Muscle of arm (tissue), 1 donor: ENCODE measurements at regions not wholly inside any gene's neighbourhood (a gene's known extent, or its start where the extent isn't known, plus 50 kb on each side); places are given as distances from the start of the nearest gene placed in this dataset.

Experiments used
- DNase-seq: peaks from one replicate; pipeline ENCODE4 v3.0.0-alpha.2; 2013

- DNase-seq: no peak
Observed at GRCh38 chr3:8357859-8358258, 143.8 kb upstream of the LMCD1 start.

GRCh38 chr3:8359133-8359532, 142.5 kb upstream of the LMCD1 start:
- DNase-seq: no peak

GRCh38 chr3:8363200-8363599, 138.4 kb upstream of the LMCD1 start:
- DNase-seq: no peak

- no peak for DNase-seq
Observed at GRCh38 chr3:8365541-8365940, 136.1 kb upstream of the LMCD1 start.

- DNase-seq: no peak
Observed at GRCh38 chr3:8366219-8366810, 135.3 kb upstream of the LMCD1 start.

GRCh38 chr3:8368598-8368997, 133.0 kb upstream of the LMCD1 start:
- no peak for DNase-seq

GRCh38 chr3:8369638-8370037, 132.0 kb upstream of the LMCD1 start:
- no peak for DNase-seq

- DNase-seq: no peak
Observed at GRCh38 chr3:8371085-8371551, 130.5 kb upstream of the LMCD1 start.

GRCh38 chr3:8371960-8372463, 129.6 kb upstream of the LMCD1 start:
- no peak for DNase-seq

GRCh38 chr3:8380904-8381704, 120.5 kb upstream of the LMCD1 start:
- no peak for DNase-seq

- no peak for DNase-seq
Observed at GRCh38 chr3:8385848-8386620, 115.6 kb upstream of the LMCD1 start.

GRCh38 chr3:8387571-8387970, 114.1 kb upstream of the LMCD1 start:
- peak; percentile 15 for DNase-seq

- no peak for DNase-seq
Observed at GRCh38 chr3:8399686-8400085, 101.9 kb upstream of the LMCD1 start.

- no peak for DNase-seq
Observed at GRCh38 chr3:8400911-8401310, 100.7 kb upstream of the LMCD1 start.

GRCh38 chr3:8403996-8404395, 97.6 kb upstream of the LMCD1 start:
- no peak for DNase-seq

- DNase-seq: no peak
Observed at GRCh38 chr3:8405144-8405543, 96.5 kb upstream of the LMCD1 start.

- DNase-seq: no peak
Observed at GRCh38 chr3:8406479-8406878, 95.1 kb upstream of the LMCD1 start.

GRCh38 chr3:8413337-8413926, 88.2 kb upstream of the LMCD1 start:
- DNase-seq: no peak

- DNase-seq: no peak
Observed at GRCh38 chr3:8416965-8417364, 84.7 kb upstream of the LMCD1 start.

- no peak for DNase-seq
Observed at GRCh38 chr3:8420612-8421011, 81.0 kb upstream of the LMCD1 start.

GRCh38 chr3:8421267-8421666, 80.4 kb upstream of the LMCD1 start:
- DNase-seq: no peak

- DNase-seq: no peak
Observed at GRCh38 chr3:8421711-8422110, 79.9 kb upstream of the LMCD1 start.
